Left ventricle myocardium inferior (tissue), 1 donor: ENCODE measurements at regions not wholly inside any gene's neighbourhood (a gene's known extent, or its start where the extent isn't known, plus 50 kb on each side); places are given as distances from the start of the nearest gene placed in this dataset.

Source experiments
- DNase-seq: peaks from one replicate; pipeline ENCODE4 v3.0.0-alpha.2; 2020
- H3K27ac ChIP-seq: fragments of 200-600 bp; replicated peaks from 2 replicates; pipeline ENCODE4 v1.8.0; 2021
- H3K27me3 ChIP-seq: fragments of 200-600 bp; 2 replicates; pipeline ENCODE4 v1.8.0; 2021; ENCODE audit warnings: low read depth
- H3K36me3 ChIP-seq: fragments of 200-600 bp; 2 replicates; pipeline ENCODE4 v1.8.0; 2021
- H3K4me1 ChIP-seq: fragments of 200-600 bp; 2 replicates; pipeline ENCODE4 v1.8.0; 2021
- H3K4me3 ChIP-seq: fragments of 200-600 bp; 2 replicates; pipeline ENCODE4 v1.8.0; 2021; ENCODE audit warnings: mild to moderate bottlenecking, moderate library complexity
- H3K9me3 ChIP-seq: fragments of 200-600 bp; replicated peaks from 2 replicates; pipeline ENCODE4 v1.8.0; 2021
- CTCF ChIP-seq: fragments of 200-600 bp; IDR thresholded peaks from 2 replicates; pipeline ENCODE4 v1.8.0; 2021; ENCODE audit warnings: antibody characterized with exemption, mild to moderate bottlenecking, borderline replicate concordance
- intact Hi-C: fragments of 100-400 bp; cut with micrococcal nuclease; formaldehyde crosslinking; loops from one replicate; pipeline ENCODE4 v1.11.0; 2022
- donor health status: DM: no; HTN: yes; CAD: no; lungs with severe emphysema.

- Histone ChIP-seq H3K4me1 (no peaks in the 10 kb centered on the region), H3K9me3 (no peaks in the 10 kb centered on the region), H3K36me3 (no peaks in the 10 kb centered on the region), H3K27ac (no peak overlapping the region), H3K4me3 (no peak overlapping the region), H3K27me3 (no peaks in the 10 kb centered on the region)
- intact Hi-C loops = no loop called here
- TF ChIP-seq CTCF = no peak
- DNase-seq = no peak
These were observed 760.2 kb upstream of the SLC39A10 start for GRCh38 chr2:194896871-194897270.

- TF ChIP-seq CTCF = no peak
- no peak overlapping the region for H3K27ac ChIP-seq
- no peaks in the 10 kb centered on the region for H3K27me3 ChIP-seq
- H3K4me1 ChIP-seq = no peaks in the 10 kb centered on the region
- H3K4me3 ChIP-seq = no peak overlapping the region
- no peak for DNase-seq
- no peaks in the 10 kb centered on the region for H3K9me3 ChIP-seq
- H3K36me3 ChIP-seq = no peaks in the 10 kb centered on the region
- intact Hi-C loops = no loop called here
These were observed 773.3 kb upstream of the SLC39A10 start for GRCh38 chr2:194883711-194884110.

GRCh38 chr2:194870974-194871535, 786.0 kb upstream of the SLC39A10 start:
- intact Hi-C loops = no loop called here
- no peaks in the 10 kb centered on the region for H3K9me3 ChIP-seq
- no peaks in the 10 kb centered on the region for H3K4me1 ChIP-seq
- no peaks in the 10 kb centered on the region for H3K27me3 ChIP-seq
- no peak overlapping the region for H3K4me3 ChIP-seq
- TF ChIP-seq CTCF = no peak
- DNase-seq = no peak
- no peaks in the 10 kb centered on the region for H3K36me3 ChIP-seq
- H3K27ac ChIP-seq = no peak overlapping the region

- no peaks in the 10 kb centered on the region for H3K36me3 ChIP-seq
- H3K4me1 ChIP-seq = no peaks in the 10 kb centered on the region
- intact Hi-C loops = no loop called here
- DNase-seq = no peak
- no peak overlapping the region for H3K4me3 ChIP-seq
- no peak overlapping the region for H3K27ac ChIP-seq
- no peak for TF ChIP-seq CTCF
- H3K27me3 ChIP-seq = no peaks in the 10 kb centered on the region
- H3K9me3 ChIP-seq = no peaks in the 10 kb centered on the region
These were observed 789.7 kb upstream of the SLC39A10 start for GRCh38 chr2:194867328-194867727.

- intact Hi-C loops = no loop called here
- Histone ChIP-seq H3K36me3 (no peaks in the 10 kb centered on the region), H3K27ac (no peak overlapping the region), H3K4me3 (no peak overlapping the region), H3K9me3 (peaks cover 12% of the 10 kb centered on the region), H3K4me1 (no peaks in the 10 kb centered on the region), H3K27me3 (no peaks in the 10 kb centered on the region)
- no peak for TF ChIP-seq CTCF
- no peak for DNase-seq
These were observed 802.1 kb upstream of the SLC39A10 start for GRCh38 chr2:194854941-194855340.
